ENCODE measurements at regions not wholly inside any gene's neighbourhood (a gene's known extent, or its start where the extent isn't known, plus 50 kb on each side); places are given as distances from the start of the nearest gene placed in this dataset.

GRCh38 chr21:36554411-36555157 is 74.7 kb upstream of the CLDN14 start:
- no peak overlapping the region for H3K4me3 ChIP-seq (ENCODE audit: low read depth in 1 of 2, low read length in 1 of 2)

GRCh38 chr21:36555199-36555800 is 75.4 kb upstream of the CLDN14 start:
- Histone ChIP-seq H3K9me3 (no peaks in the 10 kb centered on the region), H3K4me3 (ENCODE audit: low read depth in 1 of 2, low read length in 1 of 2) (no peak overlapping the region), H3K27me3 (no peaks in the 10 kb centered on the region), H3K36me3 (no peaks in the 10 kb centered on the region), H3K27ac (no peak overlapping the region), H3K4me1 (ENCODE audit: control insufficient read depth in 1 of 2, insufficient read depth in 1 of 2, low read depth in 1 of 2, low read length in 1 of 2) (no peaks in the 10 kb centered on the region)
- no peak for TF ChIP-seq CTCF (IDR thresholded peaks at IDR 0.05)

More at GRCh38 chr21:36554411-36555157, 74.7 kb upstream of the CLDN14 start:
- no peak for TF ChIP-seq CTCF (IDR thresholded peaks at IDR 0.05)
- Histone ChIP-seq H3K27me3 (no peaks in the 10 kb centered on the region), H3K27ac (no peak overlapping the region), H3K4me1 (ENCODE audit: control insufficient read depth in 1 of 2, insufficient read depth in 1 of 2, low read depth in 1 of 2, low read length in 1 of 2) (no peaks in the 10 kb centered on the region), H3K36me3 (no peaks in the 10 kb centered on the region), H3K9me3 (no peaks in the 10 kb centered on the region)

- Histone ChIP-seq H3K4me3 (ENCODE audit: low read depth in 1 of 2, low read length in 1 of 2) (no peak overlapping the region), H3K36me3 (no peaks in the 10 kb centered on the region), H3K4me1 (ENCODE audit: control insufficient read depth in 1 of 2, insufficient read depth in 1 of 2, low read depth in 1 of 2, low read length in 1 of 2) (no peaks in the 10 kb centered on the region), H3K27ac (no peak overlapping the region), H3K27me3 (no peaks in the 10 kb centered on the region), H3K9me3 (no peaks in the 10 kb centered on the region)
- no peak for TF ChIP-seq CTCF (IDR thresholded peaks at IDR 0.05)
These were observed 77.4 kb upstream of the CLDN14 start for GRCh38 chr21:36557316-36557715.

GRCh38 chr21:36560933-36561575 is 81.1 kb upstream of the CLDN14 start:
- Histone ChIP-seq H3K27me3 (no peaks in the 10 kb centered on the region), H3K4me3 (ENCODE audit: low read depth in 1 of 2, low read length in 1 of 2) (no peak overlapping the region), H3K27ac (no peak overlapping the region), H3K4me1 (ENCODE audit: control insufficient read depth in 1 of 2, insufficient read depth in 1 of 2, low read depth in 1 of 2, low read length in 1 of 2) (no peaks in the 10 kb centered on the region), H3K9me3 (no peaks in the 10 kb centered on the region), H3K36me3 (no peaks in the 10 kb centered on the region)
- TF ChIP-seq CTCF (IDR thresholded peaks at IDR 0.05) = no peak

GRCh38 chr21:36563341-36563926 is 83.5 kb upstream of the CLDN14 start:
- H3K9me3 ChIP-seq = no peaks in the 10 kb centered on the region
- no peaks in the 10 kb centered on the region for H3K4me1 ChIP-seq (ENCODE audit: control insufficient read depth in 1 of 2, insufficient read depth in 1 of 2, low read depth in 1 of 2, low read length in 1 of 2)
- H3K4me3 ChIP-seq (ENCODE audit: low read depth in 1 of 2, low read length in 1 of 2) = no peak overlapping the region
- no peaks in the 10 kb centered on the region for H3K27me3 ChIP-seq
- TF ChIP-seq CTCF (IDR thresholded peaks at IDR 0.05) = no peak
- H3K27ac ChIP-seq = no peak overlapping the region
- no peaks in the 10 kb centered on the region for H3K36me3 ChIP-seq
